ENCODE measurements at regions not wholly inside any gene's neighbourhood (a gene's known extent, or its start where the extent isn't known, plus 50 kb on each side); places are given as distances from the start of the nearest gene placed in this dataset.

GRCh38 chr9:26292943-26293342 lies 599.7 kb downstream of the CAAP1 start:
- Histone ChIP-seq H3K4me3 (ENCODE audit: low read length) (no peak overlapping the region), H3K9ac (ENCODE audit: low read length) (no peak overlapping the region), H3K4me1 (ENCODE audit: control insufficient read depth, insufficient read depth, low read length) (no peaks in the 10 kb centered on the region), H3K27ac (ENCODE audit: low read depth, low read length) (no peak overlapping the region), H3K36me3 (ENCODE audit: control insufficient read depth, insufficient read depth, low read length) (no peaks in the 10 kb centered on the region), H3K27me3 (ENCODE audit: control insufficient read depth, insufficient read depth, low read length) (no peaks in the 10 kb centered on the region)

- no peak overlapping the region for H3K4me3 ChIP-seq (ENCODE audit: low read length)
- H3K9ac ChIP-seq (ENCODE audit: low read length) = no peak overlapping the region
- no peaks in the 10 kb centered on the region for H3K36me3 ChIP-seq (ENCODE audit: control insufficient read depth, insufficient read depth, low read length)
- H3K27me3 ChIP-seq (ENCODE audit: control insufficient read depth, insufficient read depth, low read length) = no peaks in the 10 kb centered on the region
- no peak overlapping the region for H3K27ac ChIP-seq (ENCODE audit: low read depth, low read length)
- no peaks in the 10 kb centered on the region for H3K4me1 ChIP-seq (ENCODE audit: control insufficient read depth, insufficient read depth, low read length)
Measured at GRCh38 chr9:26271495-26272122, 593.4 kb upstream of the TUSC1 start.

GRCh38 chr9:26266146-26266793 lies 588.0 kb upstream of the TUSC1 start:
- Histone ChIP-seq H3K36me3 (ENCODE audit: control insufficient read depth, insufficient read depth, low read length) (no peaks in the 10 kb centered on the region), H3K4me3 (ENCODE audit: low read length) (no peak overlapping the region), H3K27ac (ENCODE audit: low read depth, low read length) (no peak overlapping the region), H3K9ac (ENCODE audit: low read length) (no peak overlapping the region), H3K4me1 (ENCODE audit: control insufficient read depth, insufficient read depth, low read length) (no peaks in the 10 kb centered on the region), H3K27me3 (ENCODE audit: control insufficient read depth, insufficient read depth, low read length) (no peaks in the 10 kb centered on the region)

- Histone ChIP-seq H3K9ac (ENCODE audit: low read length) (no peak overlapping the region), H3K27me3 (ENCODE audit: control insufficient read depth, insufficient read depth, low read length) (no peaks in the 10 kb centered on the region), H3K36me3 (ENCODE audit: control insufficient read depth, insufficient read depth, low read length) (no peaks in the 10 kb centered on the region), H3K27ac (ENCODE audit: low read depth, low read length) (no peak overlapping the region), H3K4me1 (ENCODE audit: control insufficient read depth, insufficient read depth, low read length) (no peaks in the 10 kb centered on the region), H3K4me3 (ENCODE audit: low read length) (no peak overlapping the region)
Measured at GRCh38 chr9:26264709-26265601, 586.7 kb upstream of the TUSC1 start.

GRCh38 chr9:26263478-26263877 lies 585.2 kb upstream of the TUSC1 start:
- Histone ChIP-seq H3K4me3 (ENCODE audit: low read length) (no peak overlapping the region), H3K27me3 (ENCODE audit: control insufficient read depth, insufficient read depth, low read length) (no peaks in the 10 kb centered on the region), H3K9ac (ENCODE audit: low read length) (no peak overlapping the region), H3K36me3 (ENCODE audit: control insufficient read depth, insufficient read depth, low read length) (no peaks in the 10 kb centered on the region), H3K27ac (ENCODE audit: low read depth, low read length) (no peak overlapping the region), H3K4me1 (ENCODE audit: control insufficient read depth, insufficient read depth, low read length) (no peaks in the 10 kb centered on the region)

GRCh38 chr9:26262421-26263107 lies 584.3 kb upstream of the TUSC1 start:
- Histone ChIP-seq H3K4me1 (ENCODE audit: control insufficient read depth, insufficient read depth, low read length) (no peaks in the 10 kb centered on the region), H3K4me3 (ENCODE audit: low read length) (no peak overlapping the region), H3K27ac (ENCODE audit: low read depth, low read length) (no peak overlapping the region), H3K27me3 (ENCODE audit: control insufficient read depth, insufficient read depth, low read length) (no peaks in the 10 kb centered on the region), H3K36me3 (ENCODE audit: control insufficient read depth, insufficient read depth, low read length) (no peaks in the 10 kb centered on the region), H3K9ac (ENCODE audit: low read length) (no peak overlapping the region)

- Histone ChIP-seq H3K4me1 (ENCODE audit: control insufficient read depth, insufficient read depth, low read length) (no peaks in the 10 kb centered on the region), H3K27ac (ENCODE audit: low read depth, low read length) (no peak overlapping the region), H3K4me3 (ENCODE audit: low read length) (no peak overlapping the region), H3K27me3 (ENCODE audit: control insufficient read depth, insufficient read depth, low read length) (no peaks in the 10 kb centered on the region), H3K9ac (ENCODE audit: low read length) (no peak overlapping the region), H3K36me3 (ENCODE audit: control insufficient read depth, insufficient read depth, low read length) (no peaks in the 10 kb centered on the region)
Measured at GRCh38 chr9:26261503-26262330, 583.5 kb upstream of the TUSC1 start.

- H3K4me3 ChIP-seq (ENCODE audit: low read length) = no peak overlapping the region
- H3K27ac ChIP-seq (ENCODE audit: low read depth, low read length) = no peak overlapping the region
- no peaks in the 10 kb centered on the region for H3K36me3 ChIP-seq (ENCODE audit: control insufficient read depth, insufficient read depth, low read length)
- no peak overlapping the region for H3K9ac ChIP-seq (ENCODE audit: low read length)
- no peaks in the 10 kb centered on the region for H3K27me3 ChIP-seq (ENCODE audit: control insufficient read depth, insufficient read depth, low read length)
- H3K4me1 ChIP-seq (ENCODE audit: control insufficient read depth, insufficient read depth, low read length) = no peaks in the 10 kb centered on the region
Measured at GRCh38 chr9:26260238-26260637, 582.0 kb upstream of the TUSC1 start.

GRCh38 chr9:26247861-26248260 lies 569.6 kb upstream of the TUSC1 start:
- no peak overlapping the region for H3K9ac ChIP-seq (ENCODE audit: low read length)
- H3K4me1 ChIP-seq (ENCODE audit: control insufficient read depth, insufficient read depth, low read length) = no peaks in the 10 kb centered on the region
- H3K27me3 ChIP-seq (ENCODE audit: control insufficient read depth, insufficient read depth, low read length) = no peaks in the 10 kb centered on the region
- no peak overlapping the region for H3K27ac ChIP-seq (ENCODE audit: low read depth, low read length)
- no peak overlapping the region for H3K4me3 ChIP-seq (ENCODE audit: low read length)
- H3K36me3 ChIP-seq (ENCODE audit: control insufficient read depth, insufficient read depth, low read length) = no peaks in the 10 kb centered on the region

GRCh38 chr9:26244661-26245451 lies 566.6 kb upstream of the TUSC1 start:
- H3K27ac ChIP-seq (ENCODE audit: low read depth, low read length) = no peak overlapping the region
- H3K36me3 ChIP-seq (ENCODE audit: control insufficient read depth, insufficient read depth, low read length) = no peaks in the 10 kb centered on the region
- no peaks in the 10 kb centered on the region for H3K27me3 ChIP-seq (ENCODE audit: control insufficient read depth, insufficient read depth, low read length)
- no peaks in the 10 kb centered on the region for H3K4me1 ChIP-seq (ENCODE audit: control insufficient read depth, insufficient read depth, low read length)
- H3K4me3 ChIP-seq (ENCODE audit: low read length) = no peak overlapping the region
- no peak overlapping the region for H3K9ac ChIP-seq (ENCODE audit: low read length)

- Histone ChIP-seq H3K4me1 (ENCODE audit: control insufficient read depth, insufficient read depth, low read length) (no peaks in the 10 kb centered on the region), H3K27ac (ENCODE audit: low read depth, low read length) (no peak overlapping the region), H3K27me3 (ENCODE audit: control insufficient read depth, insufficient read depth, low read length) (no peaks in the 10 kb centered on the region), H3K9ac (ENCODE audit: low read length) (no peak overlapping the region), H3K36me3 (ENCODE audit: control insufficient read depth, insufficient read depth, low read length) (no peaks in the 10 kb centered on the region), H3K4me3 (ENCODE audit: low read length) (no peak overlapping the region)
Measured at GRCh38 chr9:26243726-26244125, 565.5 kb upstream of the TUSC1 start.

All from rectal smooth muscle tissue (tissue), 1 donor.